IMR-90 (cell line): ENCODE measurements at regions not wholly inside any gene's neighbourhood (a gene's known extent, or its start where the extent isn't known, plus 50 kb on each side); places are given as distances from the start of the nearest gene placed in this dataset.

Source experiments
- ATAC-seq: fragments of 200-7000 bp; cut with Tn5 transposase; 2 replicates; pipeline ENCODE4 v1.9.1; 2020; ENCODE audit warnings: low read depth, mild to moderate bottlenecking, moderate library complexity
- BruUV-seq: library from RNA; stranded (reverse); fragments of 400-500 nt; replicated peaks from 2 replicates; lab custom pipeline; 2021; lab: Mats Ljungman, UMichigan
- CTCF ChIA-PET: fragments of 300-600 bp; formaldehyde crosslinking; extraction: SDS; loops from one replicate; lab custom pipeline; 2021; ENCODE audit warnings: antibody characterized with exemption; lab: Yijun Ruan, JAX
- POLR2A ChIA-PET: fragments of 300-600 bp; sonication (Branson Sonifier 250); formaldehyde crosslinking; loops from one replicate; lab custom pipeline; 2022; ENCODE audit warnings: antibody characterized with exemption; ENCODE audit not compliant: unreplicated experiment; lab: Charles Lee
- DNase-seq: peaks from one replicate; pipeline ENCODE4 v3.0.0; 2013
- H2AFZ ChIP-seq: replicated peaks from 2 replicates; pipeline ENCODE3; 2013; ENCODE audit warnings: low read length, mild to moderate bottlenecking; ENCODE audit not compliant: poor library complexity
- H2AK5ac ChIP-seq: 2 replicates; pipeline ENCODE4 v1.6.1; 2013; ENCODE audit warnings: low read depth, low read length, inconsistent platforms
- H2AK9ac ChIP-seq: replicated peaks from 2 replicates; pipeline ENCODE3; 2013; ENCODE audit warnings: mild to moderate bottlenecking, low read depth, low read length, moderate library complexity; ENCODE audit not compliant: poor library complexity
- H2BK120ac ChIP-seq: 2 replicates; pipeline ENCODE4 v1.6.1; 2013; ENCODE audit warnings: low read depth, low read length, inconsistent platforms
- H2BK15ac ChIP-seq: 3 replicates; pipeline ENCODE4 v1.6.1; 2013; ENCODE audit warnings: low read depth, low read length, inconsistent platforms
- H2BK20ac ChIP-seq: 2 replicates; pipeline ENCODE4 v1.6.1; 2013; ENCODE audit warnings: low read depth, mild to moderate bottlenecking, inconsistent platforms, low read length, moderate library complexity
- H2BK5ac ChIP-seq: 2 replicates; pipeline ENCODE4 v1.6.1; 2013; ENCODE audit warnings: mild to moderate bottlenecking, low read depth, low read length, inconsistent platforms; ENCODE audit not compliant: poor library complexity, severe bottlenecking
- H3K14ac ChIP-seq: replicated peaks from 2 replicates; pipeline ENCODE4 v1.6.1; 2013; ENCODE audit warnings: low read depth, low read length, inconsistent platforms
- H3K18ac ChIP-seq: 2 replicates; pipeline ENCODE4 v1.6.1; 2013; ENCODE audit warnings: low read depth, low read length, control low read depth
- H3K23ac ChIP-seq: 2 replicates; pipeline ENCODE4 v1.6.1; 2013; ENCODE audit warnings: low read depth, low read length, inconsistent platforms
- H3K27ac ChIP-seq: 2 replicates; pipeline ENCODE4 v1.5.1; 2013; ENCODE audit warnings: mild to moderate bottlenecking, control low read depth, low read length; ENCODE audit not compliant: insufficient read depth
- H3K27me3 ChIP-seq: 2 replicates; pipeline ENCODE4 v1.6.1; 2013; ENCODE audit warnings: low read length; ENCODE audit not compliant: control insufficient read depth, insufficient read depth
- H3K36me3 ChIP-seq: 2 replicates; pipeline ENCODE4 v1.6.1; 2013; ENCODE audit warnings: low read length, mixed read lengths; ENCODE audit not compliant: control insufficient read depth, insufficient read depth
- H3K4ac ChIP-seq: 2 replicates; pipeline ENCODE4 v1.6.1; 2013; ENCODE audit warnings: low read depth, low read length, inconsistent platforms
- H3K4me1 ChIP-seq: 2 replicates; pipeline ENCODE4 v1.6.1; 2013; ENCODE audit warnings: low read length, mixed read lengths; ENCODE audit not compliant: control insufficient read depth, insufficient read depth
- H3K4me2 ChIP-seq: 2 replicates; pipeline ENCODE4 v1.6.1; 2013; ENCODE audit warnings: low read depth, mild to moderate bottlenecking, control low read depth, low read length, moderate library complexity
- H3K4me3 ChIP-seq: 2 replicates; pipeline ENCODE4 v1.5.1; 2013; ENCODE audit warnings: low read depth, mild to moderate bottlenecking, control low read depth, low read length, moderate library complexity; ENCODE audit not compliant: insufficient read depth
- H3K56ac ChIP-seq: 2 replicates; pipeline ENCODE4 v1.6.1; 2013; ENCODE audit warnings: low read length, inconsistent platforms; ENCODE audit not compliant: insufficient read depth; ENCODE audit errors: extremely low read depth
- H3K79me1 ChIP-seq, 2 experiments: 2 replicates each; pipeline ENCODE4 v1.6.1; 2013; ENCODE audit warnings: low read length in 2 of 2, inconsistent platforms in 1 of 2, low read depth in 1 of 2
- H3K9ac ChIP-seq: 2 replicates; pipeline ENCODE4 v1.6.1; 2013; ENCODE audit warnings: low read depth, low read length, control low read depth
- H3K9me1 ChIP-seq: 2 replicates; pipeline ENCODE4 v1.6.1; 2013; ENCODE audit warnings: low read length, inconsistent platforms; ENCODE audit not compliant: insufficient read depth
- H3K9me3 ChIP-seq: 2 replicates; pipeline ENCODE4 v1.6.1; 2013; ENCODE audit warnings: low read length; ENCODE audit not compliant: control insufficient read depth, insufficient read depth
- H4K20me1 ChIP-seq: 2 replicates; pipeline ENCODE4 v1.6.1; 2013; ENCODE audit warnings: low read length, inconsistent platforms; ENCODE audit not compliant: insufficient read depth
- H4K5ac ChIP-seq: 2 replicates; pipeline ENCODE4 v1.6.1; 2013; ENCODE audit warnings: mild to moderate bottlenecking, low read depth, low read length, control low read depth
- H4K8ac ChIP-seq, 2 experiments: 2 replicates each; pipeline ENCODE4 v1.6.1; 2013; ENCODE audit warnings: low read depth in 2 of 2, low read length in 2 of 2, control low read depth in 1 of 2, inconsistent platforms in 1 of 2
- H4K91ac ChIP-seq: 2 replicates; pipeline ENCODE4 v1.6.1; 2013; ENCODE audit warnings: low read depth, low read length, inconsistent platforms; ENCODE audit not compliant: insufficient read depth
- BHLHE40 ChIP-seq: fragments of 150-350 bp; IDR thresholded peaks from 2 replicates; pipeline ENCODE4 v1.6.1; 2016; ENCODE audit warnings: mild to moderate bottlenecking, low read depth, low read length
- CEBPB ChIP-seq: IDR thresholded peaks from 2 replicates; pipeline ENCODE4 v1.6.1; 2012; ENCODE audit warnings: low read depth, low read length, improper control_type of control experiment
- CHD1 ChIP-seq: IDR thresholded peaks from 2 replicates; pipeline ENCODE4 v1.6.1; 2012; ENCODE audit warnings: low read depth, low read length, improper control_type of control experiment
- FOS ChIP-seq: fragments of 150-350 bp; IDR thresholded peaks from 2 replicates; pipeline ENCODE4 v1.6.1; 2016; ENCODE audit warnings: low read depth, low read length
- MAFK ChIP-seq: IDR thresholded peaks from 2 replicates; pipeline ENCODE4 v1.6.1; 2012; ENCODE audit warnings: low read depth, low read length, improper control_type of control experiment
- MAZ ChIP-seq: IDR thresholded peaks from 2 replicates; pipeline ENCODE4 v1.6.1; 2012; ENCODE audit warnings: low read depth, mild to moderate bottlenecking, low read length, improper control_type of control experiment, moderate library complexity, borderline replicate concordance
- MXI1 ChIP-seq: IDR thresholded peaks from 2 replicates; pipeline ENCODE4 v1.6.1; 2012; ENCODE audit warnings: low read depth, mild to moderate bottlenecking, low read length, moderate library complexity, borderline replicate concordance
- NFE2L2 ChIP-seq: fragments of 150-350 bp; IDR thresholded peaks from 2 replicates; pipeline ENCODE4 v1.6.1; 2016; ENCODE audit warnings: low read depth, mild to moderate bottlenecking, low read length
- POLR2A ChIP-seq: IDR thresholded peaks from 2 replicates; pipeline ENCODE4 v1.6.1; 2012; ENCODE audit warnings: mild to moderate bottlenecking, low read depth, low read length
- RAD21 ChIP-seq: IDR thresholded peaks from 2 replicates; pipeline ENCODE4 v1.6.1; 2012; ENCODE audit warnings: low read length, improper control_type of control experiment
- RCOR1 ChIP-seq: IDR thresholded peaks from 2 replicates; pipeline ENCODE4 v1.6.1; 2012; ENCODE audit warnings: mild to moderate bottlenecking, low read length, improper control_type of control experiment; ENCODE audit not compliant: insufficient replicate concordance
- RFX5 ChIP-seq: IDR thresholded peaks from 2 replicates; pipeline ENCODE4 v1.8.0; 2012; ENCODE audit warnings: low read depth, mild to moderate bottlenecking, low read length, moderate library complexity
- SMC3 ChIP-seq: fragments of 150-350 bp; IDR thresholded peaks from 2 replicates; pipeline ENCODE4 v1.6.1; 2016; ENCODE audit warnings: low read depth, mild to moderate bottlenecking, antibody characterized with exemption, low read length, moderate library complexity
- USF2 ChIP-seq: fragments of 150-350 bp; IDR thresholded peaks from 2 replicates; pipeline ENCODE4 v1.6.1; 2017; ENCODE audit warnings: mild to moderate bottlenecking, antibody characterized with exemption, low read length, low read depth
- WGBS, 2 experiments: methylation state at CpG; one replicate each; pipeline versions ENCODE4 v1.1.5 to v1.1.7; 2013; ENCODE audit warnings: missing lambda C conversion rate in 2 of 2; ENCODE audit not compliant: insufficient read length in 1 of 2; ENCODE audit errors: extremely low coverage in 2 of 2; 5-methylcytosine and 5-hydroxymethylcytosine counted together
- dilution Hi-C: fragments of 300-500 bp; cut with HindIII; formaldehyde crosslinking; loops from one replicate; pipeline ENCODE4 v1.14.3; 2018; ENCODE audit warnings: low sequenced_read_pairs; ENCODE audit not compliant: unreplicated experiment
- in situ Hi-C: fragments of 300-500 bp; cut with MboI; formaldehyde crosslinking; loops from 3 replicates; pipeline ENCODE4 v1.14.3; 2019; ENCODE audit warnings: low sequenced_read_pairs, inconsistent platforms, mixed read lengths
- intact Hi-C: fragments of 100-400 bp; cut with micrococcal nuclease; formaldehyde crosslinking; loops from 2 replicates; pipeline ENCODE4 v1.10.0; 2022
- TF ChIP-seq, protein P1 (sequence below): fragments of 150-350 bp; IDR thresholded peaks from 2 replicates; pipeline ENCODE4 v1.6.1; 2016; ENCODE audit warnings: low read depth, mild to moderate bottlenecking, low read length, moderate library complexity, borderline replicate concordance
- TF ChIP-seq, protein P2 (sequence below): conservative IDR thresholded peaks from 2 replicates; pipeline ENCODE4 v1.5.1; 2012; ENCODE audit warnings: mild to moderate bottlenecking, low read depth, low read length, improper control_type of control experiment

- H2BK15ac ChIP-seq: no peak overlapping the region
- DNase-seq: no peak
- peaks cover 4% of the 10 kb centered on the region for H3K27me3 ChIP-seq
- no peaks in the 10 kb centered on the region for H3K79me1 ChIP-seq
- CTCF ChIA-PET: no interaction called here
- no peak overlapping the region for H3K4me3 ChIP-seq
- no peak overlapping the region for H2AFZ ChIP-seq
- no peaks in the 10 kb centered on the region for H4K20me1 ChIP-seq
- H3K4me2 ChIP-seq: no peak overlapping the region
- intact Hi-C loops: no loop called here
- H3K18ac ChIP-seq: no peak overlapping the region
- BruUV-seq: no TSS peak
- no peak overlapping the region for H3K4ac ChIP-seq
- H3K9ac ChIP-seq: no peak overlapping the region
- no peak overlapping the region for H3K14ac ChIP-seq
- H3K27ac ChIP-seq: no peak overlapping the region
- no peak overlapping the region for H2AK9ac ChIP-seq
- no peaks in the 10 kb centered on the region for H3K9me1 ChIP-seq
- no peaks in the 10 kb centered on the region for H3K36me3 ChIP-seq
- no CpG with 5 or more reads among the region's 10 CpGs for WGBS, 2 experiments
- no peak overlapping the region for H4K5ac ChIP-seq
- H3K9me3 ChIP-seq: no peaks in the 10 kb centered on the region
- TF ChIP-seq USF2: no peak
- TF ChIP-seq MAFK: no peak
- no peak for TF ChIP-seq CEBPB
- no peak for TF ChIP-seq NFE2L2
- TF ChIP-seq RFX5: no peak
- TF ChIP-seq FOS: no peak
- TF ChIP-seq RAD21: no peak
- TF ChIP-seq CHD1: no peak
- no peak for TF ChIP-seq SMC3
- TF ChIP-seq, protein P1, sequence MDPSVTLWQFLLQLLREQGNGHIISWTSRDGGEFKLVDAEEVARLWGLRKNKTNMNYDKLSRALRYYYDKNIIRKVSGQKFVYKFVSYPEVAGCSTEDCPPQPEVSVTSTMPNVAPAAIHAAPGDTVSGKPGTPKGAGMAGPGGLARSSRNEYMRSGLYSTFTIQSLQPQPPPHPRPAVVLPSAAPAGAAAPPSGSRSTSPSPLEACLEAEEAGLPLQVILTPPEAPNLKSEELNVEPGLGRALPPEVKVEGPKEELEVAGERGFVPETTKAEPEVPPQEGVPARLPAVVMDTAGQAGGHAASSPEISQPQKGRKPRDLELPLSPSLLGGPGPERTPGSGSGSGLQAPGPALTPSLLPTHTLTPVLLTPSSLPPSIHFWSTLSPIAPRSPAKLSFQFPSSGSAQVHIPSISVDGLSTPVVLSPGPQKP: no peak
- TF ChIP-seq, protein P2, sequence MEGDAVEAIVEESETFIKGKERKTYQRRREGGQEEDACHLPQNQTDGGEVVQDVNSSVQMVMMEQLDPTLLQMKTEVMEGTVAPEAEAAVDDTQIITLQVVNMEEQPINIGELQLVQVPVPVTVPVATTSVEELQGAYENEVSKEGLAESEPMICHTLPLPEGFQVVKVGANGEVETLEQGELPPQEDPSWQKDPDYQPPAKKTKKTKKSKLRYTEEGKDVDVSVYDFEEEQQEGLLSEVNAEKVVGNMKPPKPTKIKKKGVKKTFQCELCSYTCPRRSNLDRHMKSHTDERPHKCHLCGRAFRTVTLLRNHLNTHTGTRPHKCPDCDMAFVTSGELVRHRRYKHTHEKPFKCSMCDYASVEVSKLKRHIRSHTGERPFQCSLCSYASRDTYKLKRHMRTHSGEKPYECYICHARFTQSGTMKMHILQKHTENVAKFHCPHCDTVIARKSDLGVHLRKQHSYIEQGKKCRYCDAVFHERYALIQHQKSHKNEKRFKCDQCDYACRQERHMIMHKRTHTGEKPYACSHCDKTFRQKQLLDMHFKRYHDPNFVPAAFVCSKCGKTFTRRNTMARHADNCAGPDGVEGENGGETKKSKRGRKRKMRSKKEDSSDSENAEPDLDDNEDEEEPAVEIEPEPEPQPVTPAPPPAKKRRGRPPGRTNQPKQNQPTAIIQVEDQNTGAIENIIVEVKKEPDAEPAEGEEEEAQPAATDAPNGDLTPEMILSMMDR: no peak
- no peak for TF ChIP-seq MAZ
- TF ChIP-seq RCOR1: no peak
- TF ChIP-seq BHLHE40: no peak
- TF ChIP-seq MXI1: no peak
- no peak for TF ChIP-seq POLR2A
- in situ Hi-C loops: no loop called here
- ATAC-seq: no peak
- H2AK5ac ChIP-seq: no peak overlapping the region
- H3K4me1 ChIP-seq: no peaks in the 10 kb centered on the region
- no peak overlapping the region for H3K56ac ChIP-seq
- no peak overlapping the region for H4K8ac ChIP-seq
- H2BK5ac ChIP-seq: no peak overlapping the region
- no peak overlapping the region for H2BK120ac ChIP-seq
- POLR2A ChIA-PET: no interaction called here
- no peak overlapping the region for H4K91ac ChIP-seq
- no peak overlapping the region for H2BK20ac ChIP-seq
- no peak overlapping the region for H3K23ac ChIP-seq
- dilution Hi-C loops: no loop called here
Measured at GRCh38 chr17:79286440-79286839, 211.8 kb downstream of the ENGASE start.
